GM23248 (cell line): ENCODE measurements at regions not wholly inside any gene's neighbourhood (a gene's known extent, or its start where the extent isn't known, plus 50 kb on each side); places are given as distances from the start of the nearest gene placed in this dataset.

Experiments used
- EZH2 ChIP-seq: fragments of 200-600 bp; sonication (generic); IDR thresholded peaks from 2 replicates; pipeline ENCODE4 v1.6.1; 2018; ENCODE audit warnings: antibody characterized with exemption, mild to moderate bottlenecking; ENCODE audit not compliant: insufficient read depth, poor library complexity, severe bottlenecking
- EZH2phosphoT487 ChIP-seq: fragments of 200-600 bp; sonication (generic); IDR thresholded peaks from 2 replicates; pipeline ENCODE4 v1.6.1; 2018; ENCODE audit warnings: antibody characterized with exemption, moderate library complexity, mild to moderate bottlenecking, low read depth; ENCODE audit not compliant: insufficient read depth

DNA sequence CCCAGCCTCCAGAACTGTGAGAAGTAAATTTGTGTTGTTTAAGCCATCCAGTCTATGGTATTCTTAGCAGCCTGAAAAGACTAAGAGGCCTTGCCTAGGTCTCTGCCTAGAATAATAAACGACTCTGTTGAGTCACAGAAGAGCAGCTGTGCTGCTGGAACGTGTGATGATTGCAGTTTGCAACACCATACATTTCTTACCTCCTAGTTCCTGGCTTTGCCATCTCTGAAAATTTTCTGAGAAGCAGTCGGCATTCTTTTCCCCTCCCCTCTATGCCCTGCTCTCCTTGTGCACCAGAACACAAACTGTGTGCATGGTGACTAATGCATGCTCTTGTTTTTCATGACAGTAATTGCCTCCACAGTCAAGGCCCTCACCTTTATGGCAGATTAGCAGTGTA lies 301.3 kb downstream of the IL20RB start:
- TF ChIP-seq EZH2phosphoT487 (no peak), EZH2 (no peak)
